GM21786 (cell line): ENCODE measurements at regions not wholly inside any gene's neighbourhood (a gene's known extent, or its start where the extent isn't known, plus 50 kb on each side); places are given as distances from the start of the nearest gene placed in this dataset.
"Not testable (repeated sequence)": the region's sequence is repeated elsewhere in the genome, so short reads cannot be mapped to it uniquely, and the experiment has no call there.

Source experiments
- ATAC-seq: cut with Tn5 transposase; IDR thresholded peaks from one replicate; pipeline ENCODE4 v1.9.1; 2021; ENCODE audit not compliant: unreplicated experiment

DNA sequence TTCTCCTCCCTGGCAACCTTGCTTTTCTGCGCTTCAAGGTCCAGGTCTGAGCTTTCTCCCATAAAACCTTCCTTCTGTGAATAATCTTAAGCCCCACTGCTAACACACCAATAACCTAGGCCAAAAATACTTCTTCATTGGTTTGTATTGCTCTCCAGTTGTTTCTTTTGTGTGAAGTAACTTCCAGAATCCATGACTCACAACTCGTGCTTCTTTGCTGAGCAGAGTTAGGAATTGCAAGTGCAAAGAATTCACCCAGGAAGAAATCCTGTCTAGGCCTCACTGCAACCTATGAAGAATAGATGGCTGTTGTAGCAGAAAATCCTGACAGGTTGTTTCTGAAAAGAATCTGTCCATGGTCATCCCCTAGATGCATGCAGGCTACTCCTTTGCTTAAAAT, 295.7 kb downstream of the MED10 start:
- no peak for ATAC-seq

DNA sequence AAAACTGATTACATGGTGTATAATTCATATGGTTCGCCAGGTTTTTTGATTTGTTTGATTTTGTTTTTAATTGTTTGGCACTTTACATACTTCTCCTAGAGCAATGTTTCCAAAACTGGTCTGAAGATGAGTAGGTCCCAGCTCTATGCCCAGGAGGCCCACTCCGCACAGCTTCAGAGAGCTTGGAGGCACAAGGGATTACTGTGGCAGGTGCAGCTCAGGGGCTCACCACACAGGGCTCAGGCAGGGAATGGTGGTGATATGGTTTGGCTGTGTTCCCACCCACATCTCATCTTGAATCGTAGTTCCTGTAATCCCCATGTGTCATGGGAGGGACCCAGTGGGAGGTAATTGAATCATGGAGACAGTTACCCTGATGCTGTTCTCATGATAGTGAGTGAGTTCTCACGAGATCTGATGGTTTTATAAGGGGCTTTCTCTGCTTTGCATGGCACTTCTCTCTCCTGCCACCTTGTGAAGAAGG, 296.6 kb downstream of the MED10 start:
- ATAC-seq: no peak

GRCh38 chr5:6080930-6081726, 297.2 kb downstream of the MED10 start:
- ATAC-seq: no peak

DNA sequence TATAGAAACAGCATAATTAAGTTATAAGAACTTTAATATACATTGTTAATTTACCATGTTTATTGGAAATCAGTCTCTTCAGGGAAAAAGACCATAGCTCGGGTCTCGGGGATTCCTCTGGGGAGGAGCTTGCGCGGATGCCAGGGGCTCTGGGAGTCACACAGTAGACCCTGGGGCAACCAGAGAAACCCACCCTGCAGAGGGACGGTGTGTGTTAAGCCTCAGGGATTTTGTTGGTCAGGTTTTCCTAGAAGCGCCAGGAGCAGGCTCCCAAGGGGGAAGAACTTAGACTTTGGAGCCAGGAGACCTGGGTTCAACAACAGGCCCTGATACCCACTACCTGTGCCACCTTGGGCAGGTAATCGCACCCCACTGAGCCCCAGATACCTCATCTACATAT, 297.9 kb downstream of the MED10 start:
- ATAC-seq: no peak

GRCh38 chr5:6078881-6079280, 299.5 kb downstream of the MED10 start:
- no peak for ATAC-seq

DNA sequence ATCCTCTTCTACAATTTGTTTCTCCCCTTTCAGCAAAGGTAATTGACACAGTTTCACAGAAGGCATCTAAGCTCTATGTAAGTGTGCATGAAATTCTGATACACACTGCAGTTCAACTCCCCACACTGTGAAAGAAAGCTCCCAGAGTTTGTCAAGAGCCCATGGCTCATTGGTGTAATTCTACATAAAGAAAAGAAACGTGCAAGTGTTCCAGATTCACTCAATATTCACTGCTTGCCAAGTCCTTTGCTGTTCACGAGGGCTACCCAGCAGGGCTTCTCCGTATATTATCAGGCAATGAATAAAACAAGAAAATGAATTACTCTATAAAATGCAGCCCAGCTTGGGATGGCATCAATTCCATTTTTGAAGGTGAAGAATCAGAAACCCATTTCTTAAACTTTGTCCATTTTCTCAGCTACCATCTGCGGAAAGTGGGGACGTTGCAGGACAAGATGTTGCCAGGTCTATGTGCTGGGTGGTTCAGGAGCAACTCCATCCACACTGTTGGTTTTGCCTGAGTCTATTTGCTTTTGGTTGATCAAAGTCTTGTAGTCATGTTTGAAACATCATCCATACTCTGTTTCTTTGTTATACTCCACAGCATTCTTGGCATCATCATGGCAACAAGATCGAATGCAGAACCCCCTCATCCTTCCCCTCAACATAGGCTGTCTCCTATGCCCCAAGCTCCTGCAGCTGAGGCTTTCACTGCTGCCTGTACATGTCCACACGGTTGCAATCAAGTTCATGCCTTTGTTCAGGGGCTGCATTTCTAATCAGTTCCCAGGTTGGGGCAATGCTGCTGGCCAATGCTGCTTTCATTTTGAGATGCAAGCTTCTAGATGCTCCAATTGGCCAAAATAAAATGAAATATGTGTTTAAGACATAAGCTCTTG, 301.8 kb downstream of the MED10 start:
- ATAC-seq: no peak

GRCh38 chr5:6072488-6072887, 305.9 kb downstream of the MED10 start:
- ATAC-seq: not testable (repeated sequence)

DNA sequence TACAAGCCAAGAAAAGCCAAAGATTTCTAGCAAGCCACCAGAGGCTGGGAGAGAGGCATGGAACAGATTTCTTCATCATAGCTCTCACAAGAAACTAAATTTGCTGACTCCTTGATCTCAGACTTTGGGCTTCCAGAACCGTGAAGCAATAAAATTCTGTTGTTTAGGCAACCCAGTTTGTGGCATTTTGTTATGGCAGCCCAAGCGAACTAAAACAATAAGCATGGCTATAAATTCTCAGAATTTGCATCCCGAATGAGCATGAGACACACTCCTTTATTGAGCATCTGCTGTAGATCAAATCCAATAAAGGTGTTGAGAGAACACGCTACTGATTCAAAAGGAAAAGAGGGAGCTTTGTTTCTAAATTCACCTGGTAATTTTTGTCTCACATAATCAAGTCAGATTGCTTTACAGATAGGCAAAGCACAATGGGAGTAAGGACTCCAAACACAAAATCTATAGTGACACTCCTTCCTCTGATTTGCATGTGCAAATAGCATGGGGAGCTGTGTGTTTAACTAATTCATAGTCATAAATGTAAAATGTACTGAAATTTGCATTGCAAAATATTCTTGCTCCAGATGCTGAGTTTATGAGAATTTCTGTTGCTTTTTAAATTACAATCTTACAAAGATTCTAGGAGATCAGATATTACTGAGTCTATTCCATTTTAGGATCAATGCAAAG, 308.7 kb downstream of the MED10 start:
- ATAC-seq: no peak

- no peak for ATAC-seq
Measured at GRCh38 chr5:6066016-6066415, 312.3 kb downstream of the MED10 start.

DNA sequence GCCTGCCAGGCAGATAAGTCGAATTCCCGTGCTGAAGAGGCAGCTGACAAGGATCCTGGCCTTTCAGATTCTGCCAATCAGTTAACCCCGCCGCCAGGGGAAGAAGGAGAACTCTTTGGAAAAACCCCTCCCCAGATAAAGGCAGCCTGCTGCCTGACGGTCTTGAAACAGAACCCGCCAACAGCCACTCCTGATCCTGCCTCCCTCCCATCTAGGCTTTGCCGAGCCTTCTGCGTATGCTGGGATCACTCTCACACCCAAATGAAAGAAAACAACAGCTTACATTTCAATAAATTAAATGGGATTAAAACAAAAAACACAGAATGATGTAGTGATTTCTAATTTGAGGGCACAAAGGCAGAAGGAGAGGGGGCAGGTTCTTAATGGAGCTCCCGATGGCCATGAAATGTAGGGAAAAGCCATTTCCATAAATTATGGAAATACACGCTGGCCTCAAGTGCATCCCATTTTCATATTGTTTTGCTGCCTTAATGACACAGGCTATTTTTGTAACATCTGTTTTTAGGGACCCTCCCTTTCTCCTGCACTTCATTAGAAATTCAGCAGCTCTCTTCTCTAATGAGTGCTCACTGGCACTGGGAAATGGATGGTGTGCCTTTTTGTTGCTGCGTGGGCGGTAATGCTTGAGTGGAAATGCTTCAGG, 319.1 kb downstream of the MED10 start:
- no peak for ATAC-seq

DNA sequence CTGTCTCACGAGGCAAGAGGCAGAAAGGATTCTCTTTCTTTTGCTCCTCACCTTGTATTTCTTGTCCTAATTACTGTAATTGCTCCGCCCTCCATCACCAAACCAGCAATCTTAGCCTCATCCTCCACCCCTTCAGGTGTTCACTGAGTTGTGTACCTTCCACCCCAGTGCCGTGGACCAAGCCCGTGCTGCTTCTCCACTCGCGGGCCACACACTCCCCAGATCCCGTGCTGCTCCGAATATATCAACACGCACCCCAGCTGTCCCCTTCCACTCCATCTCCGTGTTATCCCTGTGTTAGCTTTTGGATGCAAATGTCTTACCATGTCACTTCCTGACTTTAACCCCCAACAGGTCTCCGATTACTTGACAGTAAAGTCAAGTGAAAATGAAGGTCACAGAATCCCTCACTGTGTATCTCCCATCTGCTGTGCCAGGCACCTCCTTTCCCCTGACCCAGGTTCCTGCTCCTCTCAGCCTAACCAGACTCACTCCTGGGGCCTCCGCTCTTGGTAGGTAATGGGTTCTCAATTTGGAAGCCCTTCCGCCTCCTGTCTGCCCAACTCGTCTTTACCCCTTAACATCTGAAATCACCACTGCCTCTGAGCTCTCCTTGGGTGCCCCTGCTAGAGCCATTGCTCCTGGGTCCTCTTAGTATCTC, 320.2 kb downstream of the MED10 start:
- no peak for ATAC-seq

DNA sequence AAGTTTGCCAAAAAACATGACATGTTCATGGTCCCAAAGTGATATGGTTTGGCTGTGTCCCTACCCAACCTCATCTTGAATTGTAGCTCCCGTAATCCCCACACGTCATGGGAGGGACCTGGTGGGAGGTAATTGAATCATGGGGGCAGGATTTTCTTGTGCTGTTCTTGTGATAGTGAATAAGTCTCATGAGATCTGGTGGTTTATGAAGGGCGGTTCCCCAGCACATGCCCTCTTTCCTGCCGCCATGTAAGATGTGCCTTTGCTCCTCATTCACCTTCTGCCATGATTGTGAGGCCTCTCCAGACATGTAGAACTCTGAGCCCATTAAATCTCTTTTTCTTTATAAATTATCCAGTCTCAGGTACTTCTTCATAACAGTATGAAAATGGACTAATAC, 322.1 kb downstream of the MED10 start:
- no peak for ATAC-seq

- ATAC-seq: no peak
Measured at GRCh38 chr5:6049662-6050061, 328.7 kb downstream of the MED10 start.

- no peak for ATAC-seq
Measured at GRCh38 chr5:6048746-6049145, 329.6 kb downstream of the MED10 start.

- ATAC-seq: no peak
Measured at GRCh38 chr5:6046296-6046967, 331.9 kb downstream of the MED10 start.

DNA sequence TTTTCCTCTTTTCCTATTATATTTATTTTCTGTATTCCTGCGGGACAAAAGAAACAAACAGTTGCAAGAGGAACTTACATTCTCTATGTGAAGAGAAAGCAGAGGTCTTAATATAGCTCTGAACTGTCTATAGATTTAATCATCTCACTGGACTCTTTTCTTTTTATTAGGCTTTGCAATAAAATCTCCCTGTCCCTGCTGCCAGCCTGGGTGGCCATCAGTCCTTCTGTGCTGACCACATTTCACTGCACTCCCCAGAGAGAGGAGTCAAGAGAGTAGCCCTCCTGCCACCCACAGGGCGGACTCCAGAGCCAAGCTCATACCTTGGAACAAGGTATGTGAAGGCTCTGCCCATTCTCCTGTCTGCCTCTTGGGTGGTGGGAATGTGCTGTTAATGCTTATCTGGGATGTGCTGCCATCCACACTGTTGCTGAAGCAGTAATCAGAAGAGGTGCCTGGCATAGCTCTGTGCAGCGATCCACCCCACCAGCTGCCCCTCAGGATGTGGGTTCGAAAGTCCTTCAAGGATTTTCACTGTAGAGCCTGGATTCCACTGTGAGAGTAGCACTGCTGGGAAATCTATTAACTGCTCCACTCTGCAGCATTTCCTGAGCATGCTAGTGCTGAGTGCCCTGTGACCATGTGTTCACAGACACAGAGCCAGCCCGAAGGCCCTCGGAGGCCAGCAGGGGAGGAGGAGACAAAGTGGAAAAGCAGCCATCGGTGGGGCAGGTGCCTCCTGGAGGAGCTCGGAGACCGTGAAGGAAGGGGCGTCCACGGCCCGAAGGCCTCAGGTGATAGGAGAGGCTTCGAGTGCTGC, 334.6 kb downstream of the MED10 start:
- no peak for ATAC-seq

DNA sequence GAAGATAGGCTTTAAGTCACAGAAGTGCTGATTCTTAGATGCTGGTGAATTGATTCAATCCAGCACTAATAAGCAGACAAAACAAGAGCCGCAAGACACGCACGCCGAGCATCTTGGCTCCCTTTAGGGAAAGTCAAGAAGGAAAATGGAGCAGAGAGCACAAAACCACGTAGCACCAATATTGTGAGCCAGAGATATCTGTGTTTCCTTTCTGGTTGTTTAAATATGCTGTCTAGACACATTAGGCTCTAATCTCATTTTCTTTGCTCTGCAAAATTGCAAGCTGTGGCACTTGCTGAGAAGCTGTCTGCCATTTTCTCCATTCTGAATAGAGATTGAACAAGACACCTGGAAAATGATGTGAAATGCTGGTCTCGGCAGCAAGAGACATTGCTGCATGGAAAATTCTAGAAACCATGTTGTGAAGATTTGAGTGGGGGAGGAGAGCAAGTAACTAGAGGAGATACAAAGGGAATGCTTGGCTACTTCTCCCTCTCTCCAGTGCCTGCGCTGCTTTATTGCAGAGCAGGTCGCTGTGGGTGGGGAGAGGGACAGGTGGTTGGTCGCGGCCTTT, 336.3 kb downstream of the MED10 start:
- no peak for ATAC-seq

DNA sequence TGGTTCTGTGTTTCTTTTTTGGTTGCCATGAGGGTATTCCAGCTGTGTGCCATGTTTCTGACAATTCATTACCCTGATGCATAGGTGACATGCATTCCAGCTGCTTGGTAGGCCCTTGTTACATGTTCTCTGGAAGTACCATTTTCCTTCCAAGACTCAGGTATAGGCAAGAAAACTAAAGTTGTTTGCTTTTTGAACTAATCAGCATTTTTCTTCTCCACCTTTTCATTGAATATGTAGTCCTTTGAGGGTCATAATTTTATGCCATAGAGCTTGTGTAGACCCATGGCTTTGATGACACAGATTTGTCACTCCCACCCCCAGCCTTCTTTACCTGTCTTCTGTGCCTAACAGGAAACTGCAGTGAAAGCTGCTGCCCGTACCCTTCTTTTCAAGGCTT, 339.2 kb downstream of the MED10 start:
- no peak for ATAC-seq

- ATAC-seq: no peak
Measured at GRCh38 chr5:6036006-6036405, 342.3 kb downstream of the MED10 start.
